Hindlimb muscle (tissue), 1 donor: ENCODE measurements at regions not wholly inside any gene's neighbourhood (a gene's known extent, or its start where the extent isn't known, plus 50 kb on each side); places are given as distances from the start of the nearest gene placed in this dataset.

Source experiments
- DNase-seq: peaks from one replicate; pipeline ENCODE4 v3.0.0-alpha.2; 2013

- DNase-seq, result no peak
These were observed 466.7 kb upstream of the FAT1 start for GRCh38 chr4:187190390-187190789.

- DNase-seq, result no peak
These were observed 468.0 kb upstream of the FAT1 start for GRCh38 chr4:187191676-187192075.

- no peak for DNase-seq
These were observed 468.6 kb upstream of the FAT1 start for GRCh38 chr4:187192266-187192665.

- no peak for DNase-seq
These were observed 469.5 kb upstream of the FAT1 start for GRCh38 chr4:187193141-187193540.

GRCh38 chr4:187204389-187204918, 480.8 kb upstream of the FAT1 start:
- no peak for DNase-seq

GRCh38 chr4:187207931-187208330, 484.3 kb upstream of the FAT1 start:
- DNase-seq, result no peak

GRCh38 chr4:187208651-187209050, 485.0 kb upstream of the FAT1 start:
- DNase-seq, result no peak

- no peak for DNase-seq
These were observed 486.4 kb upstream of the FAT1 start for GRCh38 chr4:187209921-187210613.

- peak; percentile 40 for DNase-seq
These were observed 488.9 kb upstream of the FAT1 start for GRCh38 chr4:187212446-187213080.

- no peak for DNase-seq
These were observed 491.8 kb upstream of the FAT1 start for GRCh38 chr4:187215438-187215837.

- DNase-seq, result no peak
These were observed 495.1 kb upstream of the FAT1 start for GRCh38 chr4:187218705-187219245.

GRCh38 chr4:187224560-187224959, 500.9 kb upstream of the FAT1 start:
- DNase-seq, result no peak

GRCh38 chr4:187227907-187228704, 504.4 kb upstream of the FAT1 start:
- DNase-seq, result no peak

GRCh38 chr4:187232196-187232595, 508.5 kb upstream of the FAT1 start:
- no peak for DNase-seq

- DNase-seq, result no peak
These were observed 509.1 kb upstream of the FAT1 start for GRCh38 chr4:187232796-187233195.

GRCh38 chr4:187235456-187236170, 512.0 kb upstream of the FAT1 start:
- no peak for DNase-seq

GRCh38 chr4:187236209-187236890, 512.7 kb upstream of the FAT1 start:
- DNase-seq, result peak; percentile 21

- DNase-seq, result no peak
These were observed 515.0 kb upstream of the FAT1 start for GRCh38 chr4:187238646-187239045.

GRCh38 chr4:187251896-187252295, 528.2 kb upstream of the FAT1 start:
- DNase-seq, result no peak

- no peak for DNase-seq
These were observed 533.2 kb upstream of the FAT1 start for GRCh38 chr4:187256897-187257296.

GRCh38 chr4:187258651-187259401, 535.2 kb upstream of the FAT1 start:
- DNase-seq, result no peak
